HG03521 (cell line): ENCODE measurements at regions not wholly inside any gene's neighbourhood (a gene's known extent, or its start where the extent isn't known, plus 50 kb on each side); places are given as distances from the start of the nearest gene placed in this dataset.
"Not testable (repeated sequence)": the region's sequence is repeated elsewhere in the genome, so short reads cannot be mapped to it uniquely, and the experiment has no call there.

Experiments
- ATAC-seq: cut with Tn5 transposase; IDR thresholded peaks from one replicate; pipeline ENCODE4 v1.9.1; 2021; ENCODE audit warnings: mild to moderate bottlenecking, moderate library complexity; ENCODE audit not compliant: unreplicated experiment

DNA sequence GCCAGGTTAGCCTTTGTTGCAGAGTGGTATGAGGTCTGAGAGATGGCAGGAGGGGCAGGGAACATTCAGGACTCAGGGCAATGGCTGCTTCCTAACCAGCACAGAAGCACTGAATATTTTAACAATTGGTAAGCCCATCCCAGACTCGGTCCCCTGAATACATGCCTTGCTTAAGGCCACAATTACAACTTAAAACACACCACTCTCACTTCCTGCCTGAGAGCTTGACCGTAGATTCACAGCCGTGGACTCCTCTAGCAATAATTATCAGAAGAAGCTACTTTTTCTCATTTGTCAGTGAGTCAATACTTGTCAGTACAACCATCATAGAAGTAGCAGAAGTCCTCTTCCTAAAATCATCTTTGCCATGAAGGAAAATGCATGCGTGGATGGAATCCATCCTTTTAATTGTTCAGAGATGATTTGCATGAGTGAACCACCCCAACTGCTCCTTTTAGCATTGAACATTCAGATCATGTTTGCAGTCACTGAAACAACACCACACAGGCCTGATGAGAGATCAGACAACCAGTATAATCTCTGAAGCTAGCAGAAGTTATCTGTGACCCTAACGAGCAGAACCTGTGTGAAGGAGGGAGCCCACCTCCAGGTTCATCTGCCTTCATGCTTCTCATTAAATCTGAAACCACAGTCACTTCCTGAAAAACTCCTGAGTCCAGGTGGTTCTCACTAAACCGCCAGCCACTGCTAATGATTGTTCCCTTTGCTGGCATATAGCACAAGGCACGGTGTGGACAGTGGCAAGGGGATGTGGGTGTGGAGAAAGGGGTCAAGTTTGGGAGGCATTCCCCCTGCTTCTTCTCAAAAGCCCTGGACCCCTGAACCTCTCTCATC, 333.9 kb upstream of the CNR1 start:
- peak; percentile 74 for ATAC-seq

DNA sequence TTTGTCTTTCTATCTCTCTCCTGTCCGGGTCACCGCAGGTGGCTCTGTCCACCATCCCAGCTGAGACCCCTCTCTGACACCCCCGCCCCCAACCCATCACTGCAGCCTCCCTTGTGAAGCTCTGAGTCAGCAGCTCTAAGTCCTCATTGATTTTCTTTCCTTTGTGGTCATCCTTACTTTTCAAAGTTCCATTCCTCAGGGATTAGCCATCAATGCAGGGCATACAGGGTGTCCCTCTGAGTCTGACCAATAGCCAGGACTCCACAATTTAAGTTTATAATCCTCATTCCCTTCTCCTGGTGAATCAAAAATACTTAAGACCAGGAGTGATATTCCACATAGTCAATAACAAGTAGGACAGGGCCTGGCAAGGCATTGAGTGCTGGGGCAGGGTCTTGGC, 333.3 kb upstream of the CNR1 start:
- ATAC-seq: no peak

DNA sequence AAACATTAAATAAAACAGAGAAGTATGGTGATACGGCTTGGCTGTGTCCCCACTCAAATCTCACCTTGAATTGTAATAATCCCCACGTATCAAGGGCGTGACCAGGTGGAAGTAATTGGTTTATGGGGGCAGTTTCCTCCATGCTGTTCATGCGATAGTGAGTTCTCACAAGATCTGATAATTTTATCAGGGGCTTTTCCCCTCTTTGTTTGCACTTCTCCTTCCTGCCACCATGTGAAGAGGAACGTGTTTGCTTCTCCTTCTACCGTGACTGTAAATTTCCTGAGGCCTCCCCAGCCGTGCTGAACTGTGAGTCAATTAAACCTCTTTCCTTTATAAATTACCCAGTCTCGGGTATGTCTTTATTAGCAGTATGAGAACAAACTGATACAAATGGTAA, 331.3 kb upstream of the CNR1 start:
- not testable (repeated sequence) for ATAC-seq

DNA sequence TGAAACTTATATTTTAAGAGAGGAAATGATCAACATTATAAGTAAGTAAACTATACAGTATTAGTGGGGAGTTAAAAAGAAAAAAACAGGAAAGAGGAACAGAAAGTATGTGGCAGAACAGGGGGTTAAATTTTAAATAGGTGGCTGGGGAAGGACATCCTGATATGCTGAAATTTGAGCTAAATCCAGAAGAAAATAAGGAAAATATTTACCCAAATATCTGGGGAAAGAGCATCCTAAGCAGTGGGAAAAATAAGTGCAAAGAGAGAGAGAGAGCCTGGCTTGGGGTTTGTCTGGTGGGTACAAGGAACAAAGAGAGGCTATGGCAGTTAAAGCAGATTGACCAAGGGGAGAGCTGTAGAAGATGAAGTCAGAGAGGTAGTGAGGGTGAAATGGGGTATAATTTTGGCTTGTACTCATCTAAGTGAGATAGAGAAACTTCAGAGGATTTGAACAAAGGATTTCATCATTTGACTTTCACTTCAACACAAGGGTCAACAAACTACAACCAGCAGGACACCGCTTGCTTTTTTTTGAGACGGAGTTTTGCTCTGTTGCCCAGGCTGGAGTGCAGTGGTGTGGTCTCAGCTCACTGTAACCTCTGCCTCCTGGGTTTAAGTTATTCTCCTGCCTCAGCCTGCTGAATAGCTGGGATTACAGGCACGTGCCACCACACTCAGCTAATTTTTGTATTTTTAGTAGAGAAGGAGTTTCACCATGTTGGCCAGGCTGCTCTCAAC, 328.4 kb upstream of the CNR1 start:
- peak; percentile 46 for ATAC-seq

DNA sequence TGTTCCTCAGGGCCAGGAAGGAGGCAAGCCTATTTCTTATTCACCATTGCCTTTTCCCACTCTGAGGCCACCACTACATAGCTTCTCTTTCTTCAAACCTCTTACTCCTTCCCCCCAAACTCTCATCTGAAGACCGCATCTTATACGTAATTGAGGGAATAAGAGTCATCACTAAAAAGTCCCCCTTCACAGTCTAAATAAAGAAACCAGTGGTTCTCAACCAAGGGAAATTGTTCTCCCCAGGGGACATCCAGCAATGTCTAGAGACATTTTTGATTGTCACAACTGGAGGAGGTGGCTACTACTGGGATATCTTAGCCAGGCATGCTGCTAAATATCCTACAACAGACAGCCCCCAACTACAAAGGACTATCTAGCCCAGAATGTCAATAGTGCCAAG, 327.6 kb upstream of the CNR1 start:
- peak; percentile 35 for ATAC-seq

DNA sequence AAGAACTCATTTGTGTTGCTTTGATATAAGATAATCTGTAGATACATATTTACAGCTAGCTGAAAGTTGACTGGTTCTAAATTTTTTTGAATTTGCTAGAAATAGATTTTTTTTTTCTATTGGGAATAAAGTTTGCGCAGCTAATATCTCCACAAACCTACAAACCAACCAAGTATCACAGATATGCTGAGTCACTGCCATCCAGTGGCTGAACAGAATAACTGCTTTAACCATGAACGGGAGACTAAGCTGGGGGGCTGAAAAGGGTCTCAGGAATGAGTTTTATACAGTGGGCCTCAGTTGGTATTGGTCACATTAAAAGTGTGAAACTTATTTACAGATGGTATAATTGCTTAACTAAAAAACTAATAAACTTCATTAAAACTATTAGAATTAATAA, 326.7 kb upstream of the CNR1 start:
- no peak for ATAC-seq

DNA sequence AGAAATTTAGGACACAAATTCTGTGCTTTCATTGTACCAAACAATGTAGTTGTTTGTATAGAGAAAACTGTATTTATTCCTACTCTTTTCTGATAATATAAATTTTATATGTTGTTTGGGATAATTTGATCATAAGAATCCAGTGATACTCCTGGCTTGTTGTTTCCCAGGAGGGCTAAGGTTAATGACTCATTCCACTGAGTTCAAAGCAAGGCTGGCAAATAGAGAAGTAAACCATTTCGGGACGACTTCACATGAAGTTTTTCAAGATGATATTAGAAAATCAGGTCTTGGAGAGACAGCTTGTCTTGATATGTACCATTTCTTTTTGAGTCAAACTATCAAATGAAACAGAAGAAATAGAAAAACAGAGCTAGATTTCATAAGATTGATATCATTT, 326.1 kb upstream of the CNR1 start:
- no peak for ATAC-seq

DNA sequence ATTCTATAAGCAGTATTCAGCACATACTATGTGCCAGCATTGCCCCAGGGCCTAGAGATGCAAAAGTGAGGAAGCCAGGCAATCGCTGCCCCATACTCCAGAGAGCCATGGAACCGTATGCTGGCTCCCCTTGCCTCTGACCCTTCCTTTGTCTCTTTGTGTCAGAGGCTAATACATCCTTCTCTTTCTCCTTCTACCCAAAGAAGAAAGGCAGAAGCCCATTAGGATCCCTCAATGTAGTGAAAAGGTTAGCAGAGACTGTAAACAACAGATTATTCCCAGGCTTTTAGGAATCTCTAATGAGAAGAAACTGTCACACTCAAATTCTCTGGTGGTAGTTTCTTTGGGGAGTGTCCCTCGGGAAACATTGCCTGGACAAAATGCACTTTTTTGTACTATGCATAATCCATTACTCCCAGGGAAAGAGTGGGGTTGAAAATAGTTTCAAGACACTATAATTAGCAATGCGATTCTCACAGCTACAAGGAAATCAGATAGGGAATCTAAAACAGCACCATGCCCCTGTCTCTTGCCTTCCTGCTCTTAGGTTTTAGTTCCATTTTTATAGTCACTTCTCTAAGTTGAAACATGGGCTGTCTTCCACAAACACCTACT, 325.2 kb upstream of the CNR1 start:
- no peak for ATAC-seq

DNA sequence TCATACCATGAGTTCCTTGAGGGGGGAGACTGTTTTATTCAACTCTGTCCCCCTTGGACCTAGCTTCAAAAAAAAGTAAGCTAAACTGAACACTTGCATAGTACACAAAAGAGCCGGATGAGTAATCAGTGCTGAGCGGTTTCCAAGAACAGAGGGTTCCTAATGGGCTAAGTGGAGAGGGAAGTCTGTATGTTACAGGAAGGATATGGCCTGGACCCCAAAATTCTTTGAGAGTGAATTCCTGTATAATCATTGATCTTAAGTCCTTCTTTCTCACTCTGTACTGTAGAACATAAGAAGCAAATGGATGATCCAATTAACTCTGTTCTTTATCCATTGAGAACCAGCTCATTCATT, 324.7 kb upstream of the CNR1 start:
- ATAC-seq: no peak

DNA sequence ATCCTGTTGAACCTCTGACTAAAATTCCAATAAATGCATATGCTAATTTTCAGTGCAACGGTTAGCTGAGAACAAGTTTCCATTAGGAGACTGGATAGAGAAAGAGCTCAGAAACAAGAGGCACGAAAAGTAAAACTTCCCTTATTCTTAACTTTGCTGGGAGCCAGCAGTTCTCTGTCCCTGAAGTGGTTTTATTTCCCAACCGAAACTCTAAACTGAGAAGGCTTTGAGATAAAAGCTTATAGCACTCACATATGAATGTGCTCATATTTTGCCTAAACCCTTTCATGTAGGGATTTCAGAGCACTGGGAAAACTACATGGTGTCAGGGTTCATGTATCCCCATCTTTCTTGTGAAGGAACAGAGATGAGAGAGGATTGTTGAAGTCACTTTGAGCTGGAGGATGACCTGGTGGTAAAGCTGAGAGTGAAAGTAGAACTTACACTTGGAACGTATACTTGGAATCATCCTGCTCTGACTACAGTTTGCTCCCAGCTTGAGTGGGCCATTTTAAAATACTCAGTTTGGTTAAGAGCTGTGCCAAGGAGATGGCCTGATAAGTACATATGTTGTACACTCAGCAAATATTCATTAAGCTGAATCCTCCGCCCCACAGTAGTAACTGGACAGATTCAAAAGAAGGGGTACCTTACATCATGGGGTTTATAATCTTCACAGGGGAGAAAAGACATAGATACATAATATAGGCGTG, 324.2 kb upstream of the CNR1 start:
- ATAC-seq: no peak

DNA sequence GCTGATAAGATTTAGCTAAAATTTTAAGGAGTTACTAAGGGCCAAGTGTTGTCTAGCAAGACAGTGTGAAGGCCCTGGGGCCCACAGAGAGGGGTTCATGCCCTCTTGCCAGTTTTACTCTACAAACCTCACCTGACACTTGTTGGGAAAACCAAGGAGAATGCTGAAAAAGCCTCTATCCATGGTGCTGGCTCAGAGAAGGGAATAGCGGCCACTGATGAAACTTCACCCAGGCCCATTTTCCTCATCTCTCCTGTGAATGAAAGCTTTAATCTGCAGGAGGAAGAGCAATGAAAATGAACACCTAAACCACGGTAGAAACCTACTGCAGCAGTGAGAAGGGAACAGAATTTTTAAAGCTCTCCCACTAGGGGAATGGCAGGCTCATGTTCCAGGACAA, 317.3 kb upstream of the CNR1 start:
- no peak for ATAC-seq

DNA sequence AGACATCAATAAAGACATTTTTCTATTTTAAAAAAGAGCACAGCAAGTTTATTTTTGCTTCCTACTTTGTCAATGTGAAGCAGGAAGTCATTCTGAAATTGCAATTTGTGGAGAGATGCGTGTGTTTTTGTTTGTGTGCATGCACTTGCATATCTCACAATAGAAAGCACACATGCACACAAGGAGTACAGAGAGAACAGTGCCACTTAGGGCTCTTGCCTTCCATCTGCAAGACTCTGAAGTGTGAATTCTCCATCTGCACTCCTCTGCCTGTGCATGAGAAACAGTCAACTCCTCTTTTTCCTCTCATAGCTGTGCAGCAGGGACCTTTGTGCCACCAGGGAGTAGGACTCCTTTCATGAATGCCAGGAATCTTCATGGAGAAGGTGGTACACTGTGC, 316.3 kb upstream of the CNR1 start:
- ATAC-seq: no peak

DNA sequence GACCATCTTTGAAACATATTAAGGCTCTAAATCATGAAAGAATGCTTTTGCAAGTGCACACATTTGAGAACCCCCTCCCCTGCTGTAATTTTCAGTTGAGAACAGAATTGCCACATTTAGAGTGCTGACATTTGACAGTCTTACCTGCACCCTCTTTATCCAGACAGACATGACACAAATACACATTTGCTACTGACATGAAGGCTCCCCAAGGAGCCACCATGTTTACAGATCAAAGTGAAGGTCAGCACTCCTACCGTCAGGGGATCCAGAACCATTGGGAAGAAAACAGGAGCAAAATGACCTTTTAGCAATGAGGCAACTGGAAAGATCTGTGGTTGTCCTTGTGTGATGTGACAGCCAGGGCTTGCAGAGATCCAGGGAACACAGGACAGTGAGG, 315.4 kb upstream of the CNR1 start:
- no peak for ATAC-seq

DNA sequence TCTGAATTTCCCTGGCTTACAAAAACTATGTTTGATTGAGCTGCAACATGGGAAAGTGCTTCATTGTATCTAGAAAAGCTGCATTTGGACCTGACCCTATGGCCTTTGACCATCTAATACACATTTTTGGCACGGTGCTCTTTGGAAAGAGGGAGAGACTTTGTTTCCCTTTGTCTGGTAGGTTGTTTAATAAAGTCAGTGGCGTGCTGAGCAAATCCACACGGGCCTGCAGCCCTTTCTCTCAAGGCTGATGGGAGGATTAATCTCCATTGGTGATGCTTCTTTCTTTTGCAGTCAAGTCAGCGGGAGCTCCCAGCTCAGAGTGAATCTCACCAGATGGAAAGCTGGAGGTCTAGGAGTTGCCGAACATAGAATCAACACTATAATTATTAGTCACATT, 314.7 kb upstream of the CNR1 start:
- ATAC-seq: no peak

DNA sequence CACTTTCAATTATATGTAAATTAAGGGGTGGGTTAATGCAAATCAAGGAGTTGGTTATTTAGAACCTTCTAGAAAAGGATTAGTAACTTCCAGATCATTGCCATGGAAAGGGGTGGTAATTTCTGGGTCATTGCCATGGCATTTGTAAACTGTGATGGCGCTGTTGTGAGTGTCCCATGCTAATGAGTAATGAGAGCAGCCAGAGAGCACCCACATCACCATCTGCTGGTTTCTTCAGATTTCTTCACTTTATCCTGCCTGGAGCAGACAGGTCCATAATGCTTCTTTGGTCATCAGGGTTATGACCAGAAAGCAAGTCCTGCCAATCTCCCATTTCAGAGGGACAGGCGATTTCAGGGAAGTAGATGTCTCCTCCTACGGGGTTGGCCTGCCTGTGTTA, 311.3 kb upstream of the CNR1 start:
- no peak for ATAC-seq

DNA sequence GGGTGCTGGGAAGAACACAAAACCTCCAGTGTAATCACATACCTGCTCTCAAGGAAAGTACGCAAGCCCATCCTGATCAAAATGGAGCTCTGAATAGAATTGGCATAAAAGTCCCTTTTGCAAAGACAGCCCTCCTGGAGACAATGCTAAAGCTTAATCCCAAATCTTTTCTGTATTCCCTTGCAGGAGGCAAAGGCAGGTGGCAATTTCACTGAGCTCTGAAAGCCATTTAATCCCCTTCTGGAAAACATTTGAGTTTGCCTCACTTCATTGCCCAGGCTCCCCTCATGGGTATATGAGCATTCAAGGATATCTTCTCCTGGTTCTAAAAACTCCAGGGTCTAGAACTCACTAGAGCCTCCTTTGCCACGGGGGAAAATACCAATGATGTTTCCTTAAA, 310.2 kb upstream of the CNR1 start:
- no peak for ATAC-seq

DNA sequence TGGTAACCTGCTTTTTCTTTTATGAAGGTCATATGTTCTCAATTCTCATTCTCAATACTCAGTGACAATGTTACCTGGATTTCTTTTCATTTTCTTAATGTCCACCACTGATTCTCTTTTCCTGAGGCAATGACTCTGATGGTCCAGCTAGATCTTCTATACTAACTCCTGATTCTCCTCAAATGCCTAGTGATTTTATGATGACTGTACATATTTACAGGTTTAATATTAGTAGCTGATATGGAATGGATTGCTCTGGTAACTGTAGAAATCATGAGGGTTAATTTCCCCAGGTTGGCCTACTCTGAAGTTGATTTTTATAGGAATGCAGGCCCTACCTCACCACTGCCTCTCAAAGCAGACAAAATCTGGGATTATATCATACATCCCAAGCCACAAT, 308.6 kb upstream of the CNR1 start:
- no peak for ATAC-seq

DNA sequence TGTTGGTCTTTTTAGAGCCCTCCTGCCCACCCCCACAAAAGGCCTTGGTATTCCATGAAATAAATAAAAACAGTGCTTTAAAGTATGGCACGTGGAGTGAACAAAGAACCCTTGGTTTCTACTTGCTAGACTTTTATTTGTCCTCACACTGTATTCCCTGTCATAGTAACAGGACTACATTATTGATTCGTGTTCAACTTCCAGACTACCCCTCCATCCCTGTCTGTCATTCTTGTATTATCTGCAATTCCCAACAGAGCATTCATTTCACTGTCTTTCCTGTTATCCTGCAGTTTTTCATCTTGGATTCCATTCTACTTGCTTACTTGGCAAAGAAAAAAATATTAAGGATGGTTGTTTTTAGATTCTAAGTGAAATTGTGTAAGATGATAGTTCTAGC, 307.4 kb upstream of the CNR1 start:
- no peak for ATAC-seq

DNA sequence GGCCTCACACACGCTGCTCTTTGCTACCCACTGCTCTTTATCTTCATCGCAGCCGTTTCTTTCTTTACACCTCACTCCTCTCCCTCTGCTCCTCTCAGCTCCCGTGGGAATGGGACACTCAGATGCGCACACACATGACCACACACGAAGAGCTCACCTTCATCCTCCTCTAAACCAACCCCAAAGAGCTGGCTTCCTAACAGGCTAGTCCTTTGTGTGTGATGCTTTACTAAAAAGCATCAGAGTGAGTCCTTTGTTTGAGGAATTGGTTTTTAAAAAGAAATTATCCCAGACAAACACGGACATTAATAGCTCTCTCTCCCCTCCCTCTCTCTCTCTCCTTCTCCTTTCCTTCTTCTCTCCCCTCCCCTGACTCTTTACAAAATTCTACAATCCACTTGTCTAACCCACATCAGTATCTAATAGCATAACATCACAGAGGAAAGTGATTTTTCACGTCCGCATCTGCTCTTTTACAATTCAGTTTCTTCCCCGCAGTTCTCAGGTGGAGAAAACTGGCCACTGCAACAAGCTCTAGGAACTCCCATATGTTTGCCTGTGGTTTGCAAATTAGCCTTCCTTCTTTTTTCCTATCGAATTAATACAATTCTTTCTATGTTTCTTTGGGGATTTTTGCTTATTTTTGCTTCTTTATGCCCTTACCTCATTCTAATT, 306.8 kb upstream of the CNR1 start:
- ATAC-seq: no peak

DNA sequence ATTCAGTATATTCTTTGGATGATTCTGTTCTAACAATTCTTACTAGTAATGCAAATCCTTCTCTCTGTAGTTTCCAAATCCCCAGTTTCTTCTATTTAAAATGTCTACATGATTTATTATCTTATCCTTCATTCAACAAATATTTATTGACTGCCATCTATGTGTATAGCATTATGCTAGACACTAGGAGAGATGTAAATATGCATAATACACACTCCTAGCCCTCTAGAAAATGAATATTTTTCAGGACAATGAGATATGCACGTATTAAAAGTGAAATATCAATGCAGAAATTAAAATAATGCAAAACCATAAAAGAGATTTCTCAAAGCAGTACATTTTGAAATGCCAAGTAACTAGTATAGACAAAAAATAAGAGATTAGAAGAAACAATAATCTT, 293.5 kb upstream of the CNR1 start:
- no peak for ATAC-seq

DNA sequence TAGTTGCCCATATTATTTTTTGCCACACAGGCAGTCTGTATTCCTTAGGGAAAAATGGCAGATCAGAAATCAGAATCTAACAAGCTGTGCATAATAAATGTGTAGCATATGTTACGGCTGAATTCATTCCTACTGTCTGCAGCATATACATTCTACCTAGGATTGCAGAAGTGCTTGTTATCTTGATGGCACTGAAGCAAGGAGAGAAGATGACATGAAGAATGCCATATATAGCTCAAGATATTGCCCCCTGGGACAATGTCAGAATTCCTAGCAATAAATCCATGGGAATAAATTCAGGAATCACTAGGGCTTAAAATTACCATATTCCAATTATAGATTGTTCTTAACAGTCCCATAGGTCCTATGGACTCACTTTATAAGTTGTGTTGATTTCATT, 293.0 kb upstream of the CNR1 start:
- no peak for ATAC-seq
